OCI-LY3 (cell line): ENCODE measurements at regions not wholly inside any gene's neighbourhood (a gene's known extent, or its start where the extent isn't known, plus 50 kb on each side); places are given as distances from the start of the nearest gene placed in this dataset.

Source experiments
- H2AFZ ChIP-seq: fragments of 200-600, 300-600 bp; shearing (Covaris generic); 2 replicates; pipeline ENCODE4 v1.6.0; 2014; ENCODE audit warnings: antibody characterized with exemption, low read depth, low read length
- H3K27ac ChIP-seq: fragments of 200-600, 300-600 bp; sonication (generic); 2 replicates; pipeline ENCODE4 v1.5.1; 2014; ENCODE audit warnings: mild to moderate bottlenecking, low read length, moderate library complexity, mixed read lengths
- H3K27me3 ChIP-seq: fragments of 200-600, 300-600 bp; sonication (generic); 2 replicates; pipeline ENCODE4 v1.6.1; 2014; ENCODE audit warnings: low read depth, low read length, mixed read lengths
- H3K36me3 ChIP-seq: fragments of 200-600, 300-600 bp; sonication (generic); replicated peaks from 2 replicates; pipeline ENCODE3; 2014; ENCODE audit warnings: low read depth, low read length, mixed read lengths
- H3K4me1 ChIP-seq: fragments of 300-600, 200-600 bp; sonication (generic); 2 replicates; pipeline ENCODE4 v1.6.1; 2014; ENCODE audit warnings: low read length, mixed read lengths
- H3K4me2 ChIP-seq: fragments of 200-600, 300-600 bp; sonication (generic); 2 replicates; pipeline ENCODE4 v1.6.1; 2014; ENCODE audit warnings: low read length, mixed read lengths
- H3K4me3 ChIP-seq: fragments of 300-600, 200-600 bp; sonication (generic); 2 replicates; pipeline ENCODE4 v1.5.1; 2014; ENCODE audit warnings: antibody characterized with exemption, mild to moderate bottlenecking, low read length, moderate library complexity
- H3K79me2 ChIP-seq: fragments of 300-600, 200-600 bp; shearing (Covaris generic); 2 replicates; pipeline ENCODE4 v1.6.1; 2014; ENCODE audit warnings: mild to moderate bottlenecking, low read length, mixed read lengths
- H3K9ac ChIP-seq: fragments of 300-600, 200-600 bp; shearing (Covaris generic); 2 replicates; pipeline ENCODE4 v1.6.0; 2014; ENCODE audit warnings: mild to moderate bottlenecking, low read length, moderate library complexity
- H3K9me3 ChIP-seq: fragments of 200-600, 300-600 bp; shearing (Covaris generic); 2 replicates; pipeline ENCODE4 v1.6.1; 2014; ENCODE audit warnings: low read length, mixed read lengths; ENCODE audit not compliant: insufficient read depth
- H4K20me1 ChIP-seq: fragments of 200-600, 300-600 bp; sonication (generic); 2 replicates; pipeline ENCODE4 v1.6.1; 2016; ENCODE audit warnings: low read length, mixed read lengths; ENCODE audit not compliant: insufficient read depth
- EZH2phosphoT487 ChIP-seq: fragments of 200-600 bp; shearing (Covaris generic); IDR thresholded peaks from 2 replicates; pipeline ENCODE4 v1.6.1; 2018; ENCODE audit warnings: antibody characterized with exemption, mixed run types, low read depth
- TF ChIP-seq, protein P1 (sequence below): fragments of 200-600, 300-600 bp; sonication (generic); IDR thresholded peaks from 2 replicates; pipeline ENCODE4 v1.5.1; 2014; ENCODE audit warnings: antibody characterized with exemption, low read length, low read depth

DNA sequence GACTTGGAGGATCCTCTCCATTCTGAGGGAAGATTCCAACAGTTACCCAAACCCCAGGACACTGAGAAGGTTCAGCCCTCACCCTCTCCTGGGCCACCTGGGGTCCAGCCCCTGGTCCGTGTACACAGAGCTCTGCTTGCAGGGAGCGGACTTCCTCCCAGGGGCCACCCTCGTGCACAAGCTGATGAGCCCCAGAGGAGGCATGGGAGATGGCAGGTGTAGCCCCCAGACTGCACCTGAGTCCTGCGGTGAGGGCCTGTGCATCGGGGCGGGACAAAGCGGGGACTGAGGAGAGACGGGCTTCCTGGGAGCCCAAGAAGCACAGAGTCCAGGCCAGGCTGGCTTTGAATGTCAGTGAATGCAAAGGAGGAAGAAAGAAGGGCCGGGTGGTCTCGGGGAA lies 1374.9 kb downstream of the BRD1 start:
- H3K4me3 ChIP-seq = no peak overlapping the region
- H2AFZ ChIP-seq = no peak overlapping the region
- H3K79me2 ChIP-seq = no peaks in the 10 kb centered on the region
- no peaks in the 10 kb centered on the region for H3K36me3 ChIP-seq
- H3K9ac ChIP-seq = no peak overlapping the region
- H3K27ac ChIP-seq = no peak overlapping the region
- H3K9me3 ChIP-seq = no peaks in the 10 kb centered on the region
- H3K4me1 ChIP-seq = peaks cover 5% of the 10 kb centered on the region
- no peak for TF ChIP-seq EZH2phosphoT487
- TF ChIP-seq, protein P1, sequence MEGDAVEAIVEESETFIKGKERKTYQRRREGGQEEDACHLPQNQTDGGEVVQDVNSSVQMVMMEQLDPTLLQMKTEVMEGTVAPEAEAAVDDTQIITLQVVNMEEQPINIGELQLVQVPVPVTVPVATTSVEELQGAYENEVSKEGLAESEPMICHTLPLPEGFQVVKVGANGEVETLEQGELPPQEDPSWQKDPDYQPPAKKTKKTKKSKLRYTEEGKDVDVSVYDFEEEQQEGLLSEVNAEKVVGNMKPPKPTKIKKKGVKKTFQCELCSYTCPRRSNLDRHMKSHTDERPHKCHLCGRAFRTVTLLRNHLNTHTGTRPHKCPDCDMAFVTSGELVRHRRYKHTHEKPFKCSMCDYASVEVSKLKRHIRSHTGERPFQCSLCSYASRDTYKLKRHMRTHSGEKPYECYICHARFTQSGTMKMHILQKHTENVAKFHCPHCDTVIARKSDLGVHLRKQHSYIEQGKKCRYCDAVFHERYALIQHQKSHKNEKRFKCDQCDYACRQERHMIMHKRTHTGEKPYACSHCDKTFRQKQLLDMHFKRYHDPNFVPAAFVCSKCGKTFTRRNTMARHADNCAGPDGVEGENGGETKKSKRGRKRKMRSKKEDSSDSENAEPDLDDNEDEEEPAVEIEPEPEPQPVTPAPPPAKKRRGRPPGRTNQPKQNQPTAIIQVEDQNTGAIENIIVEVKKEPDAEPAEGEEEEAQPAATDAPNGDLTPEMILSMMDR = no peak
- peaks cover 28% of the 10 kb centered on the region; the same call in 1 of the 2 replicates for H4K20me1 ChIP-seq
- no peak overlapping the region for H3K4me2 ChIP-seq
- peaks cover 57% of the 10 kb centered on the region for H3K27me3 ChIP-seq

DNA sequence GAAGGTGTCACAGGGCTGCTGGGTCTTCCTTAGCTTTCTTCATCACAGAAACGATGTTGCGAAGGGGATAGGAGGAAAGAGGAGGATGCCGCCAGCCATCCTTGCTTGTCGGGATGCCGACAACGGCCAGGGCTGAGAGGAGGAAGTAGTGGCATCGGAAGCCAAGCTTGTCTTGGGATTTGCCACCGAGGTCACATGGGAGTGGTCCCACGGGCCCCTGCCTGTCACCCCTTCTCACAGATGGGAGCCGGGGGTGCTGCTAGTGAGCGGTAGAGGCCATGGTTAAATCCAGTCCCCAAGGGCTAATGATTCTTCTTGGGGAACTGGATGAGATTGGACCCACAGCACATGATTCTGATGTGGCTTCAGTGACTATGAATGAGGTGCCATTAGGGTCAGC lies 1375.8 kb downstream of the BRD1 start:
- TF ChIP-seq EZH2phosphoT487 = no peak
- TF ChIP-seq, protein P1 = no peak
- no peak overlapping the region for H2AFZ ChIP-seq
- no peaks in the 10 kb centered on the region for H3K9me3 ChIP-seq
- H4K20me1 ChIP-seq = peaks cover 34% of the 10 kb centered on the region; the same call in 1 of the 2 replicates
- H3K27ac ChIP-seq = no peak overlapping the region
- H3K79me2 ChIP-seq = no peaks in the 10 kb centered on the region
- peaks cover 5% of the 10 kb centered on the region for H3K4me1 ChIP-seq
- no peak overlapping the region for H3K9ac ChIP-seq
- H3K4me3 ChIP-seq = no peak overlapping the region
- H3K36me3 ChIP-seq = no peaks in the 10 kb centered on the region
- peaks cover 60% of the 10 kb centered on the region for H3K27me3 ChIP-seq
- H3K4me2 ChIP-seq = no peak overlapping the region

DNA sequence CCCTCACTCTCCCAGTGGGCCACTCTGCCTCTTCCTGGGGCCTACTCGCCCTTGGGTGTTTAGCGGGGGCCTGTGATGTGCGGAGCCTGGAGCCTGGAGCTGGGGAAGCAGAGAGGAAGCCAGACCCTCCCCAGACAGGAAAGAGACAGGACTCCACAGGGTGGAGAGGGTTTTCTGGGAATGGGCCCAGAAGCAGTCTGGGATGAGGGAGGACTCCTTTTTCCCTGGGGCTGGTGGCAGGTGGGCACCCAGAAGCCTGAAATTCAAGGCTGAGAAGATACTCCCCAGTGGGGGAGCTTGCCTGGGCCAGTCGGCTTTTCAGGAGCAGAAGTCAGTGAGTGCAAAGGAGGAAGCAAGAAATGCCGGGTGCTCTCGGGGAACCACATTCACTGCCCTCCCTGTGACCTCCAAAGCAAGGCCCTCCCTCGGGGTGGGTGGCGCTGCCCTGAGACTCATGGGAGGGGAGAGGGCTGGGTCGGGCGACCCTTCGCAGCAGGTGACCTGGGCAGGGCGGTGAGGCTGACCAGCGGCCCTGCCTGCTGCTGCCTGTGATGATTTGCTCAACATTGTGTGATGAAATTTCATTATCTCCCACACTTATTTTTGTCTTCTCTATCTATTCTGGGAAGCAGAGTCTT lies 1377.4 kb downstream of the BRD1 start:
- H2AFZ ChIP-seq = no peak overlapping the region
- no peak overlapping the region for H3K4me3 ChIP-seq
- H3K9me3 ChIP-seq = no peaks in the 10 kb centered on the region
- no peaks in the 10 kb centered on the region for H3K36me3 ChIP-seq
- H3K9ac ChIP-seq = no peak overlapping the region
- peaks cover 5% of the 10 kb centered on the region for H3K4me1 ChIP-seq
- H3K27ac ChIP-seq = no peak overlapping the region
- no peak overlapping the region for H3K4me2 ChIP-seq
- peaks cover 44% of the 10 kb centered on the region; the same call in 1 of the 2 replicates for H4K20me1 ChIP-seq
- TF ChIP-seq EZH2phosphoT487 = no peak
- TF ChIP-seq, protein P1 = no peak
- peaks cover 63% of the 10 kb centered on the region for H3K27me3 ChIP-seq
- H3K79me2 ChIP-seq = no peaks in the 10 kb centered on the region

- Histone ChIP-seq H3K36me3 (no peaks in the 10 kb centered on the region), H4K20me1 (peaks cover 51% of the 10 kb centered on the region), H3K9ac (no peak overlapping the region), H2AFZ (no peak overlapping the region), H3K27me3 (peaks cover 65% of the 10 kb centered on the region), H3K4me2 (no peak overlapping the region), H3K79me2 (no peaks in the 10 kb centered on the region), H3K4me3 (no peak overlapping the region), H3K9me3 (no peaks in the 10 kb centered on the region), H3K4me1 (peaks cover 8% of the 10 kb centered on the region), H3K27ac (no peak overlapping the region)
- TF ChIP-seq EZH2phosphoT487 = no peak
- TF ChIP-seq, protein P1 = no peak
Measured at GRCh38 chr22:48449466-48450187, 1378.0 kb downstream of the BRD1 start.
